NCI-H146 treated with DMSO at 0.1 percent for 48 hours (cell line): ENCODE measurements at regions not wholly inside any gene's neighbourhood (a gene's known extent, or its start where the extent isn't known, plus 50 kb on each side); places are given as distances from the start of the nearest gene placed in this dataset.
A peak's percentile ranks its signal among the peaks of the same experiment; 100 is the strongest.
"Not testable (repeated sequence)": the region's sequence is repeated elsewhere in the genome, so short reads cannot be mapped to it uniquely, and the experiment has no call there.

Experiments used
- DNase-seq: peaks from one replicate; lab custom pipeline; 2025; ENCODE audit not compliant: unreplicated experiment; lab: John Stamatoyannopoulos, UW

- no peak for DNase-seq
Measured at GRCh38 chr2:16079637-16080036, 139.3 kb downstream of the MYCN start.

GRCh38 chr2:16077601-16078000, 137.3 kb downstream of the MYCN start:
- DNase-seq, result no peak

GRCh38 chr2:16076911-16077310, 136.6 kb downstream of the MYCN start:
- no peak for DNase-seq

GRCh38 chr2:16075045-16076012, 135.0 kb downstream of the MYCN start:
- no peak for DNase-seq

GRCh38 chr2:16073921-16074425, 133.6 kb downstream of the MYCN start:
- no peak for DNase-seq

- DNase-seq, result no peak
Measured at GRCh38 chr2:16073471-16073870, 133.1 kb downstream of the MYCN start.

- no peak for DNase-seq
Measured at GRCh38 chr2:16072638-16073290, 132.4 kb downstream of the MYCN start.

- DNase-seq, result no peak
Measured at GRCh38 chr2:16071865-16072637, 131.7 kb downstream of the MYCN start.

GRCh38 chr2:16071039-16071864, 130.9 kb downstream of the MYCN start:
- no peak for DNase-seq

- no peak for DNase-seq
Measured at GRCh38 chr2:16070648-16070971, 130.3 kb downstream of the MYCN start.

- peak; percentile 42 for DNase-seq
Measured at GRCh38 chr2:16069933-16070647, 129.7 kb downstream of the MYCN start.

GRCh38 chr2:16069663-16069932, 129.2 kb downstream of the MYCN start:
- no peak for DNase-seq

- DNase-seq, result no peak
Measured at GRCh38 chr2:16068552-16068940, 128.2 kb downstream of the MYCN start.

GRCh38 chr2:16067866-16068551, 127.7 kb downstream of the MYCN start:
- DNase-seq, result no peak

GRCh38 chr2:16067444-16067843, 127.1 kb downstream of the MYCN start:
- DNase-seq, result no peak

- DNase-seq, result no peak
Measured at GRCh38 chr2:16067037-16067406, 126.7 kb downstream of the MYCN start.

- DNase-seq, result no peak
Measured at GRCh38 chr2:16066261-16067036, 126.1 kb downstream of the MYCN start.

- not testable (repeated sequence) for DNase-seq
Measured at GRCh38 chr2:16065272-16066069, 125.1 kb downstream of the MYCN start.
